Duodenal mucosa (tissue), 2 donors: ENCODE measurements at regions not wholly inside any gene's neighbourhood (a gene's known extent, or its start where the extent isn't known, plus 50 kb on each side); places are given as distances from the start of the nearest gene placed in this dataset.

Experiments
- H3K27ac ChIP-seq: one replicate; pipeline ENCODE4 v1.7.0; 2013; ENCODE audit warnings: low read depth, low read length
- H3K27me3 ChIP-seq, 2 donors: one replicate each; pipeline ENCODE4 v1.7.0; 2013; ENCODE audit warnings: low read length in 2 of 2, control low read depth in 1 of 2; ENCODE audit not compliant: insufficient read depth in 2 of 2, control insufficient read depth in 1 of 2
- H3K36me3 ChIP-seq, 2 donors: one replicate each; pipeline ENCODE4 v1.7.0; 2013; ENCODE audit warnings: low read length in 2 of 2, control low read depth in 1 of 2; ENCODE audit not compliant: insufficient read depth in 2 of 2, control insufficient read depth in 1 of 2
- H3K4me1 ChIP-seq, 2 donors: one replicate each; pipeline ENCODE4 v1.7.0; 2013; ENCODE audit warnings: low read length in 2 of 2, control low read depth in 1 of 2; ENCODE audit not compliant: insufficient read depth in 2 of 2, control insufficient read depth in 1 of 2
- H3K4me3 ChIP-seq, 2 donors: one replicate each; pipeline ENCODE4 v1.7.0; 2013; ENCODE audit warnings: low read length in 2 of 2, low read depth in 1 of 2
- H3K9ac ChIP-seq, 2 donors: one replicate each; pipeline ENCODE4 v1.7.0; 2013; ENCODE audit warnings: low read length in 2 of 2, low read depth in 1 of 2
- H3K9me3 ChIP-seq, 2 donors: one replicate each; pipeline ENCODE4 v1.7.0; 2013; ENCODE audit warnings: low read length in 2 of 2, control low read depth in 1 of 2; ENCODE audit not compliant: control insufficient read depth in 1 of 2

DNA sequence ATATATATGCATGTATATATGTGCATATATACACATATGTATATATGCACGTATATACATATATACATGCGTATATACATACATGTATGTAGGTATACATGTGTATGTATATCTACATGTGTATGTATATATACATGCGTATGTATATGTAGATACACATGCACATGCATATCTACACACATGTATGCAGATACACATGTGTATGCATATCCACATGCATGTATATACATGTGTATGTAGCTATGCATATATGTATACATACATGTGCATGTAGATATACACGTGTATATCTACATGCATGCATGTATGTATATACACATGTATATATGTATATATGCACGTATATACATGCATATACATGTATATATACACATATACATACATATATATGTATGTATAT, 95.8 kb upstream of the STEAP4 start:
- Histone ChIP-seq H3K36me3 (no peaks in the 10 kb centered on the region), H3K27me3 (no peaks in the 10 kb centered on the region), H3K9ac (no peak overlapping the region)

DNA sequence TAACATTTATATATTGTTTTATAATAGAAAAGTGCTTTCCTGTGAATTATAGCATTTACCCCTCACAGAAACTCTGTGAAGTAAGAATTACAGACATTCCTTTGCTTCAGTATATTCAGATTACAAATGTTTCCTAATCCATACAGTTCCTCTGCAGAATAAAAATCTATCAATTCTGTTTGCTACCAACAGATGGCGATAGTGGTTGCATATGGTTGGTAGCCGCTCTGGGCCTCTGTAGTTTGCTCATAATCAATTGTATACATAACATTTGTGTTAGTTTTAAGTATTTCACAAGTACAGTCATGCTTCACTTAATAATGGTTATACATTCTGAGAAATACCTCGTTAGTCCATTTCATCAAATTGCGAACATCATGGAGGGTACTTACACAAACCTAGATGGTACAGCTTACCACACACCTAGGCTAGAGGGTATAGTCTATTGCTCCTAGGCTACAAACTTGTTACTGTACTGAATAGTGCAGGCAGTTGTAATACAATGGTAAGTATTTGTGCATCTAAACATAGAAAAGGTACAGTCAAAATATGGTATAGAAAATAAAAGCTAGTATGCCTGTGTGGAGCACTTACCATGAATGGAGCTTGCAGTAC, 94.4 kb upstream of the STEAP4 start:
- Histone ChIP-seq H3K36me3 (no peaks in the 10 kb centered on the region), H3K9me3 (no peaks in the 10 kb centered on the region), H3K4me1 (no peaks in the 10 kb centered on the region), H3K9ac (no peak overlapping the region), H3K4me3 (no peak overlapping the region), H3K27me3 (no peaks in the 10 kb centered on the region), H3K27ac (no peak overlapping the region)

More for the DNA sequence above, 95.8 kb upstream of the STEAP4 start:
- H3K4me1 ChIP-seq = no peaks in the 10 kb centered on the region
- H3K27ac ChIP-seq = no peak overlapping the region
- H3K9me3 ChIP-seq = no peaks in the 10 kb centered on the region
- no peak overlapping the region for H3K4me3 ChIP-seq

- Histone ChIP-seq H3K27ac (no peak overlapping the region), H3K9ac (no peak overlapping the region), H3K27me3 (no peaks in the 10 kb centered on the region), H3K9me3 (no peaks in the 10 kb centered on the region), H3K4me1 (no peaks in the 10 kb centered on the region), H3K36me3 (no peaks in the 10 kb centered on the region), H3K4me3 (no peak overlapping the region)
These were observed 93.1 kb upstream of the STEAP4 start for GRCh38 chr7:88399696-88400240.

- Histone ChIP-seq H3K27ac (no peak overlapping the region), H3K27me3 (no peaks in the 10 kb centered on the region), H3K9me3 (no peaks in the 10 kb centered on the region), H3K9ac (no peak overlapping the region), H3K4me3 (no peak overlapping the region), H3K36me3 (no peaks in the 10 kb centered on the region), H3K4me1 (no peaks in the 10 kb centered on the region)
These were observed 92.3 kb upstream of the STEAP4 start for GRCh38 chr7:88399036-88399435.

GRCh38 chr7:88398459-88398858, 91.8 kb upstream of the STEAP4 start:
- no peak overlapping the region for H3K9ac ChIP-seq
- no peaks in the 10 kb centered on the region for H3K4me1 ChIP-seq

DNA sequence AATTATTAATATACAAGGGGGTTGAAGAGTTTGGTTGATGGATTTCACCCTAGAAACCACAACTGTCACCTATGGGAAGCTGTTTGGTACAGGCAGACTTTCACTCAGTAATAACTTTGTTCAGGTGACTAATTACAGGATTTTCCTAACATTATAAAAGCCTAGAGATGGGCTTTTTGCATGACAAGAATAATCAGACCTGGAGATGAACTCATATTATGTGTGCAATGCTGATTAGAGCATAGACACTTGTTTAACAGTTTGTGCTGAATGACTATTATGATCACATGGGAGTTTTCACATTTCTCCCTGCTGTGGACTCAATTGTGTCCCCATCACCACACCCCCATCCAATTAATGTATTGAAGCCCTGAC, 90.2 kb upstream of the STEAP4 start:
- H3K4me1 ChIP-seq = no peaks in the 10 kb centered on the region
- no peaks in the 10 kb centered on the region for H3K27me3 ChIP-seq
- no peak overlapping the region for H3K4me3 ChIP-seq
- H3K9me3 ChIP-seq = no peaks in the 10 kb centered on the region
- no peak overlapping the region for H3K27ac ChIP-seq
- no peaks in the 10 kb centered on the region for H3K36me3 ChIP-seq
- H3K9ac ChIP-seq = no peak overlapping the region

More at GRCh38 chr7:88398459-88398858, 91.8 kb upstream of the STEAP4 start:
- H3K9me3 ChIP-seq = no peaks in the 10 kb centered on the region
- no peaks in the 10 kb centered on the region for H3K27me3 ChIP-seq
- no peak overlapping the region for H3K4me3 ChIP-seq
- no peak overlapping the region for H3K27ac ChIP-seq
- H3K36me3 ChIP-seq = no peaks in the 10 kb centered on the region

GRCh38 chr7:88396295-88396947, 89.7 kb upstream of the STEAP4 start:
- H3K4me1 ChIP-seq = no peaks in the 10 kb centered on the region
- no peak overlapping the region for H3K9ac ChIP-seq
- no peak overlapping the region for H3K4me3 ChIP-seq
- no peaks in the 10 kb centered on the region for H3K9me3 ChIP-seq
- H3K27ac ChIP-seq = no peak overlapping the region
- no peaks in the 10 kb centered on the region for H3K27me3 ChIP-seq
- no peaks in the 10 kb centered on the region for H3K36me3 ChIP-seq

- no peak overlapping the region for H3K4me3 ChIP-seq
- H3K27me3 ChIP-seq = no peaks in the 10 kb centered on the region
- no peak overlapping the region for H3K9ac ChIP-seq
- H3K27ac ChIP-seq = no peak overlapping the region
- H3K4me1 ChIP-seq = no peaks in the 10 kb centered on the region
- H3K36me3 ChIP-seq = no peaks in the 10 kb centered on the region
- H3K9me3 ChIP-seq = no peaks in the 10 kb centered on the region
These were observed 89.0 kb upstream of the STEAP4 start for GRCh38 chr7:88395715-88396114.

- H3K36me3 ChIP-seq = no peaks in the 10 kb centered on the region
- no peaks in the 10 kb centered on the region for H3K4me1 ChIP-seq
- H3K9ac ChIP-seq = no peak overlapping the region
- H3K27ac ChIP-seq = no peak overlapping the region
- no peaks in the 10 kb centered on the region for H3K27me3 ChIP-seq
- H3K4me3 ChIP-seq = no peak overlapping the region
- no peaks in the 10 kb centered on the region for H3K9me3 ChIP-seq
These were observed 84.6 kb upstream of the STEAP4 start for GRCh38 chr7:88391247-88391646.

DNA sequence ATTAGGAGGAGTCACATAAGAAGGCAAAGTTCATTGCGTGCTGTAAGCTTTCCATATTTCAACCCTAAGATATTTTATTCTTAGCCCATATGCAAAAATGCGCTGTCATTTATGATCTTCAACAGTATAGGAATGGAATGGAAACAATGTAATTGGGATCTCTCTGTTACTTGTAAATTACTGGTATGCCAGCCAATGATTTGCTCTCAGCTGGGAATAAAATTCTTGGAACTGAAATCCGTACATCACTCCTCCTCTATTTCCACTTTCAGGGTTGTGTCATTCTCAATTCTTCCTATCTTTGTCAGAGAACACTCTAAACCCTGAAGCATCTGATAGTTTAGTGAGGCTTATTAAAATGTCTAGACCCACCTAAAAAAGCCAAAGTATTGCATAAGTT, 80.7 kb upstream of the STEAP4 start:
- H3K9ac ChIP-seq = no peak overlapping the region
- H3K27me3 ChIP-seq = no peaks in the 10 kb centered on the region
- H3K27ac ChIP-seq = no peak overlapping the region
- H3K9me3 ChIP-seq = no peaks in the 10 kb centered on the region
- no peaks in the 10 kb centered on the region for H3K36me3 ChIP-seq
- H3K4me3 ChIP-seq = no peak overlapping the region
- no peaks in the 10 kb centered on the region for H3K4me1 ChIP-seq
